BLaER1 treated with 17β-estradiol and CSF1 and Interleukin-3, amounts not matched to agents 10 nM and 100 nM (cell line): ENCODE measurements at regions not wholly inside any gene's neighbourhood (a gene's known extent, or its start where the extent isn't known, plus 50 kb on each side); places are given as distances from the start of the nearest gene placed in this dataset.

Experiments
- H3K27ac ChIP-seq, 11 experiments: shearing (Covaris generic); formaldehyde crosslinking; 2 replicates each; pipeline ENCODE4 v1.8.1; 2022
- H3K27me3 ChIP-seq, 11 experiments: shearing (Covaris generic); formaldehyde crosslinking; 2 replicates each; pipeline ENCODE4 v1.8.1; 2022
- H3K36me3 ChIP-seq, 11 experiments: shearing (Covaris generic); formaldehyde crosslinking; 2 replicates each; pipeline ENCODE4 v1.8.1; 2022
- H3K4me1 ChIP-seq, 10 experiments: shearing (Covaris generic); formaldehyde crosslinking; 2 replicates each; pipeline ENCODE4 v1.8.1; 2022
- H3K4me2 ChIP-seq, 11 experiments: shearing (Covaris generic); formaldehyde crosslinking; 2 replicates each; pipeline ENCODE4 v1.8.1; 2022
- H3K4me3 ChIP-seq, 10 experiments: shearing (Covaris generic); formaldehyde crosslinking; 2 replicates each; pipeline ENCODE4 v1.8.1; 2022
- H3K9ac ChIP-seq, 11 experiments: shearing (Covaris generic); formaldehyde crosslinking; 2 replicates each; pipeline ENCODE4 v1.8.1; 2022
- H3K9me3 ChIP-seq, 11 experiments: shearing (Covaris generic); formaldehyde crosslinking; replicated peaks in 1 of 11; 2 replicates each; pipeline ENCODE4 v1.8.1; 2022
- H4K20me1 ChIP-seq, 11 experiments: shearing (Covaris generic); formaldehyde crosslinking; 2 replicates each; pipeline ENCODE4 v1.8.1; 2022
- Cebpa-rat ChIP-seq, 11 experiments: shearing (Covaris generic); IDR thresholded peaks; 2 replicates each; pipeline ENCODE4 v1.8.1; 2022

DNA sequence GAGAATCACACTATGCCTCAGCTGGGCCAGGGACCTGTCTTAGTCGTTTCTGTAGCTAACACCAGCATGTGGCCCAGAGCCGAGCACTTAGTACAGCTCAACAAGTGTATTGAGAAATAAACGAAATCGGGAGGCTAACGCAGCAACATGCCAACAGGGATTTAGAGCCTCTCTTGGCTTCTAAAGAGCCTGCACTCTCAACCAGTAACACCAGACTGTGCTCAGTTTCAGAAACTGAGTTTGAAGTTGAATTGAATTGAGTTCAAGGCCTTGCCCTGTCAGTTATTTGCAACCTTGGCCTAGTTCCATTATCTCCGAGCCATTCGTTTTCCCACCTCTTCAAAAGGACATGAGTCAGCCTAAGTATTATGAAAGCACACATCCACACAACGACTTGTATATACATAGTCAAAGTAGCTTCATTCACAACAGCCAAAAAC lies 71.3 kb upstream of the LDB2 start:
- Histone ChIP-seq H3K36me3 (no peaks in the 10 kb centered on the region), H3K4me1 (no peaks in the 10 kb centered on the region), H3K27ac (no peak overlapping the region), H3K4me2 (no peak overlapping the region), H3K9me3 (no peaks in the 10 kb centered on the region), H3K27me3 (no peaks in the 10 kb centered on the region), H4K20me1 (no peaks in the 10 kb centered on the region), H3K4me3 (no peak overlapping the region), H3K9ac (no peak overlapping the region)
- TF ChIP-seq Cebpa-rat (IDR thresholded peaks at IDR 0.05): no peak

DNA sequence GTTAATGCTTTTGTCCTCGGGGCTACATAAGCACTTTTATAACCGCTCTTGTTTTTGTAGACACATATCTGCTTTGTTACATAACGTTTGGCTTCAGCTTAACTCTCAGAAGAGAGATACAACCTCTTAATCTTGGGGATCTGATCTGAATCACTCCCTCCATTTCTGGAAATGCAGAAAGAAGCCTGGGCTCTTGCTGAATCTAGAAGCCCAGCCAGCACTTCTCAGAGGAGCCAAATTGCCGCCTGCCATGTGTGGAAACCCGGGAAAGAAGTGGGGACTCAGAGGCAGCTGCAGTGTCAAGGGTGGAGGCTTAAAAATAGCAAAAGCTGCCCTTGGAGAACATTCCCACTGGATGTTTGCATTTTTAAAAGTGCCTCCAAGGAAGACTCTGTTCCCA lies 69.3 kb upstream of the LDB2 start:
- Histone ChIP-seq H3K4me1 (no peaks in the 10 kb centered on the region), H3K9ac (no peak overlapping the region), H3K27ac (no peak overlapping the region), H4K20me1 (no peaks in the 10 kb centered on the region), H3K27me3 (no peaks in the 10 kb centered on the region), H3K4me2 (no peak overlapping the region), H3K36me3 (no peaks in the 10 kb centered on the region), H3K4me3 (no peak overlapping the region), H3K9me3 (peaks cover 0 to under 1% (median 0%) of the 10 kb centered on the region in 11 experiments; a peak in 2 of 22 replicates)
- no peak for TF ChIP-seq Cebpa-rat (IDR thresholded peaks at IDR 0.05)

DNA sequence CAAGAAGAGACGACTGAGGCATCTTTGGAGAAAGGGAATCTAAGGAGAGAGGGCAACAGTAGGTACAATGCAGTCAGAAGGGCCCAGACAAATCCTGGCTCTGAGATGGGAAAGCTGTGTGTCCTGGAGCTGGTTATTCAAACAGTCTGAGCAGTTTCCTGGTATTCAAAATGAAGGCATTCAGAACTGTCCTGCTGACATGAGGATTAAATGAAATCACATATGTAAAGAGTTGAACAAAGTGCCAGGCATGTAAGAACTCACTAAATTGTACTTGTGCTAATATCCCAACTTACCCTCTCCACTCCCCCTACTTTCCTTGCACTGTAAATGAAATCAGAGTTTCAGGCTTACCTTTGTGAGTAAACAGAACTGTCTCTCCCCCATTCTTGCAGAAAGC lies 60.9 kb upstream of the LDB2 start:
- TF ChIP-seq Cebpa-rat (IDR thresholded peaks at IDR 0.05): no peak
- no peak overlapping the region for H3K27ac ChIP-seq
- H3K9me3 ChIP-seq: peaks cover 16 to 23% (median 22%) of the 10 kb centered on the region in 11 experiments; a peak in 21 of 22 replicates
- no peaks in the 10 kb centered on the region for H3K4me1 ChIP-seq
- no peaks in the 10 kb centered on the region for H4K20me1 ChIP-seq
- H3K27me3 ChIP-seq: no peaks in the 10 kb centered on the region
- no peak overlapping the region for H3K4me3 ChIP-seq
- H3K36me3 ChIP-seq: no peaks in the 10 kb centered on the region
- no peak overlapping the region for H3K4me2 ChIP-seq
- no peak overlapping the region for H3K9ac ChIP-seq

DNA sequence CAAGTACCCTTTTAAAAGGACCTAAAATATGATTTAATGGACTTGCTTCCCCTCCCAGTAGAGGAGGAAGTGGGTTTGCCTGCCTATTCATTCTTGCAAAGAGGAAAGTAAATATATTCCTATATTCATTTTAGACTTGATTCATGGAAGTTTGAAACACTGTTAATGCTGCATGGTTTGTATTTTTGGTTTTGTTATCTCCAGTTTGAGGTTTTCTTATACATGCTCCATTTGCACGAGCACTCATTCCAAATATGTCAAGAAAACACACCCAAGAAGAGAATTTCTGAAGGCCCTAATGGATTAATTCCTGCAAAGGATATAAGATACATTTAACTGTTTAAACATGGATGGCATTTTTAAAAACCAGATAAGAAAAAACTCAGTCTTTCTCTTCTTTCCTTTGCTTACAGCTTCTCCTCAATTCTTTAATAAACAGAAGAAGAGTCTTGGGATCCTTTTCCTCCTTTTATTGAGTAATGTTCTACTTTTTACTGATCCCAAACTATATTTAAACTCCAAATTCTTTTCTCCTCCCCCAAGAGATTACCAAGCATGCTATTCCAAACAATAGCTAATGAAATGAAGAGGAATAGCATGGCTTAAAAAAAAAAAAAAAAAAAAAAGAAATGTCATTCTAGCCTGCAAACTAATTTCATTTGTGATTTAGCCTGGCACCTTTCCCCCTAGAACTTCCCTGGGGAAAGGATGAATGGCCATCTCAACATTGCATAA lies 54.6 kb upstream of the LDB2 start:
- Histone ChIP-seq H3K36me3 (no peaks in the 10 kb centered on the region), H3K4me3 (no peak overlapping the region), H3K27ac (no peak overlapping the region), H4K20me1 (no peaks in the 10 kb centered on the region), H3K9ac (no peak overlapping the region), H3K27me3 (no peaks in the 10 kb centered on the region), H3K4me1 (peaks cover 0 to 6% (median 0%) of the 10 kb centered on the region in 10 experiments; a peak in 1 of 20 replicates), H3K4me2 (0 out of 22 replicates have a peak overlapping the region, but pooled peaks of 1 of the 11 experiments have one; percentile 8), H3K9me3 (peaks cover 0 to 15% (median 5%) of the 10 kb centered on the region in 11 experiments; a peak in 6 of 22 replicates)
- TF ChIP-seq Cebpa-rat (IDR thresholded peaks at IDR 0.05): no peak

DNA sequence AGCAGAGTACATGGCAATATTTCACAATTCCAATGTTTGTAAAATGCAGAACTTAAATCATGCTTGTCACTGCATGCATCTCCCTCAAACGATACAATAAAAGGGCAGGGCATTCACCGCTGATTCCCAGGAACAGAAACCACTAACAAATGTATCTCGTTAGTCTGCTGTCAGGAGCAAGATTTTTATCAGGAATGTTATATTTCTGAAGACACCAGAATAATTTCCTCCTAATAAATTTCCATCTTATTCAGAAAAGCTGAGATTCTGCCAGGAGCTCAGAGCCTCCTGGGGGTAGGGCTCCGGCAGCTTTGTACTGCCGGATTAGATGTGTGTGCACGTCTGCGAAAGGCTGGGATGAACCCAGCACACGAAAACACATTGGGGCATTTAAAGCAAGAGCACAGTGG lies 54.0 kb upstream of the LDB2 start:
- no peak overlapping the region for H3K4me3 ChIP-seq
- H3K27ac ChIP-seq: no peak overlapping the region

More for the DNA sequence above, 54.0 kb upstream of the LDB2 start:
- Histone ChIP-seq H4K20me1 (no peaks in the 10 kb centered on the region), H3K36me3 (no peaks in the 10 kb centered on the region), H3K4me1 (peaks cover 0 to 6% (median 0%) of the 10 kb centered on the region in 10 experiments; a peak in 1 of 20 replicates), H3K9me3 (peaks cover 0 to 15% (median 5%) of the 10 kb centered on the region in 11 experiments; a peak in 6 of 22 replicates), H3K4me2 (peak overlapping the region in 1 of 11 experiments; percentile 8; a peak in 1 of 22 replicates), H3K27me3 (no peaks in the 10 kb centered on the region), H3K9ac (no peak overlapping the region)
- TF ChIP-seq Cebpa-rat (IDR thresholded peaks at IDR 0.05): no peak
